Esophagus muscularis mucosa (tissue), 4 donors: ENCODE measurements at regions not wholly inside any gene's neighbourhood (a gene's known extent, or its start where the extent isn't known, plus 50 kb on each side); places are given as distances from the start of the nearest gene placed in this dataset.

Experiments used
- CTCF ChIP-seq, 3 experiments: fragments of 200-600 bp in 2 of 3; fragments of 450-650 bp in 1 of 3; sonication (generic) in 2 of 3; IDR thresholded peaks; one replicate each; pipeline ENCODE4 v1.5.1; 2017 to 2019; ENCODE audit warnings: antibody characterized with exemption in 3 of 3, mild to moderate bottlenecking in 2 of 3, moderate library complexity in 1 of 3
- EP300 ChIP-seq: sonication (generic); formaldehyde crosslinking; IDR thresholded peaks from one replicate; pipeline ENCODE4 v1.6.1; 2017; ENCODE audit warnings: antibody characterized with exemption
- POLR2A ChIP-seq: fragments of 450-650 bp; IDR thresholded peaks from one replicate; pipeline ENCODE4 v1.6.1; 2017; ENCODE audit warnings: antibody characterized with exemption, moderate library complexity, mild to moderate bottlenecking, low read depth
- POLR2AphosphoS5 ChIP-seq, 2 donors: sonication (generic); formaldehyde crosslinking; IDR thresholded peaks; one replicate each; pipeline ENCODE4 v1.6.1; 2017; ENCODE audit warnings: antibody characterized with exemption in 2 of 2

- no peak for TF ChIP-seq CTCF (IDR thresholded peaks at IDR 0.05)
- no peak for TF ChIP-seq POLR2AphosphoS5 (IDR thresholded peaks at IDR 0.05)
- no peak for TF ChIP-seq POLR2A
- no peak for TF ChIP-seq EP300
Observed at GRCh38 chr12:95415451-95415850, 58.5 kb upstream of the METAP2 start.
